ENCODE measurements at regions not wholly inside any gene's neighbourhood (a gene's known extent, or its start where the extent isn't known, plus 50 kb on each side); places are given as distances from the start of the nearest gene placed in this dataset.

DNA sequence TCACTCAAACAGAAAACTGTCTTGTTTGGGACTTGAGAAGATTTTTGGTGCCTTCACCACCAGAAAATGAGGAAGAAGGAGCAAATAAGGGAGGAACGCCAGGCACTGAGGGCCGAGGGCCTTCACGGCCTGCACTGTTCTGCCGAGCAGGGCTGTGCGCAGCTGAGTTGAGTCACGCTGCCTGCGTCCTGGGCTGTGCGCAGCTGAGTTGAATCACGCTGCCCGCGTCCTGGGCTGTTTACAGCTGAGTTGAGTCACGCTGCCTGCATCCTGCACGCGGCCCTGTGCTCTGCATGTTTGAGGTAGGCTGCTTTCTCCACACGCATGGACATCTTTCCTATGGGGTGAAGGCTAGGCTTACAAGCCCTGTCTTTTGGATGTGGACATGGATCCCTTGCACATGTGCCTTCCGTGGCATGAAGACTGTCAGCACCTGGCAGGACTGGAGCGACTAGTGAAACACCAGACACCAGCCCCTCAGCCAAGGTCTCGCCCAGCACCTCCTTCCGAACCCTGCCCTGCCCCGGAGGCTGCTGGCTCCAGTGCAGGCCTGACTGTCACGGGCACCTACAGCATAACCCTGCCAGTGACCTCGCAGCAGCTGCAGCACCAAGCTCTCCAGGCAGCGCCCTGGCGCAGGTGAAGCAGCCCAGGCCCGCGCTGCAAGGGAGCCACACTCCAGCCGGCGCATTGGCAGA, 96.7 kb downstream of the HTR5A start:
- TF ChIP-seq, protein P1, sequence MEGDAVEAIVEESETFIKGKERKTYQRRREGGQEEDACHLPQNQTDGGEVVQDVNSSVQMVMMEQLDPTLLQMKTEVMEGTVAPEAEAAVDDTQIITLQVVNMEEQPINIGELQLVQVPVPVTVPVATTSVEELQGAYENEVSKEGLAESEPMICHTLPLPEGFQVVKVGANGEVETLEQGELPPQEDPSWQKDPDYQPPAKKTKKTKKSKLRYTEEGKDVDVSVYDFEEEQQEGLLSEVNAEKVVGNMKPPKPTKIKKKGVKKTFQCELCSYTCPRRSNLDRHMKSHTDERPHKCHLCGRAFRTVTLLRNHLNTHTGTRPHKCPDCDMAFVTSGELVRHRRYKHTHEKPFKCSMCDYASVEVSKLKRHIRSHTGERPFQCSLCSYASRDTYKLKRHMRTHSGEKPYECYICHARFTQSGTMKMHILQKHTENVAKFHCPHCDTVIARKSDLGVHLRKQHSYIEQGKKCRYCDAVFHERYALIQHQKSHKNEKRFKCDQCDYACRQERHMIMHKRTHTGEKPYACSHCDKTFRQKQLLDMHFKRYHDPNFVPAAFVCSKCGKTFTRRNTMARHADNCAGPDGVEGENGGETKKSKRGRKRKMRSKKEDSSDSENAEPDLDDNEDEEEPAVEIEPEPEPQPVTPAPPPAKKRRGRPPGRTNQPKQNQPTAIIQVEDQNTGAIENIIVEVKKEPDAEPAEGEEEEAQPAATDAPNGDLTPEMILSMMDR (IDR thresholded peaks at IDR 0.05; ENCODE audit: borderline replicate concordance, extremely low read depth, low read length, poor library complexity, severe bottlenecking): no peak
- TF ChIP-seq EZH2 (IDR thresholded peaks at IDR 0.05; ENCODE audit: borderline replicate concordance, low read depth, low read length, severe bottlenecking): no peak
- no peak overlapping the region for H3K4me2 ChIP-seq (ENCODE audit: insufficient read depth, low read length)
- H3K27ac ChIP-seq (ENCODE audit: low read length): no peak overlapping the region
- ATAC-seq (ENCODE audit: insufficient read depth, low read depth) (no peak), DNase-seq (no peak)
- H3K79me2 ChIP-seq (ENCODE audit: insufficient read depth, low read length): no peaks in the 10 kb centered on the region
- no peaks in the 10 kb centered on the region for H3K4me1 ChIP-seq (ENCODE audit: insufficient read depth, low read length)
- no peaks in the 10 kb centered on the region for H4K20me1 ChIP-seq (ENCODE audit: insufficient read depth, low read length)
- no peaks in the 10 kb centered on the region for H3K27me3 ChIP-seq (ENCODE audit: insufficient read depth, low read length, poor library complexity)
- no peak overlapping the region for H3K4me3 ChIP-seq (ENCODE audit: low read depth in 1 of 2, low read length in 2 of 2)
- H2AFZ ChIP-seq (ENCODE audit: low read depth, low read length): no peak overlapping the region
- H3K36me3 ChIP-seq (ENCODE audit: insufficient read depth, low read length): no peaks in the 10 kb centered on the region
- no peaks in the 10 kb centered on the region for H3K9me3 ChIP-seq (ENCODE audit: insufficient read depth, low read length, severe bottlenecking)
- H3K9ac ChIP-seq (ENCODE audit: low read depth, low read length): no peak overlapping the region

DNA sequence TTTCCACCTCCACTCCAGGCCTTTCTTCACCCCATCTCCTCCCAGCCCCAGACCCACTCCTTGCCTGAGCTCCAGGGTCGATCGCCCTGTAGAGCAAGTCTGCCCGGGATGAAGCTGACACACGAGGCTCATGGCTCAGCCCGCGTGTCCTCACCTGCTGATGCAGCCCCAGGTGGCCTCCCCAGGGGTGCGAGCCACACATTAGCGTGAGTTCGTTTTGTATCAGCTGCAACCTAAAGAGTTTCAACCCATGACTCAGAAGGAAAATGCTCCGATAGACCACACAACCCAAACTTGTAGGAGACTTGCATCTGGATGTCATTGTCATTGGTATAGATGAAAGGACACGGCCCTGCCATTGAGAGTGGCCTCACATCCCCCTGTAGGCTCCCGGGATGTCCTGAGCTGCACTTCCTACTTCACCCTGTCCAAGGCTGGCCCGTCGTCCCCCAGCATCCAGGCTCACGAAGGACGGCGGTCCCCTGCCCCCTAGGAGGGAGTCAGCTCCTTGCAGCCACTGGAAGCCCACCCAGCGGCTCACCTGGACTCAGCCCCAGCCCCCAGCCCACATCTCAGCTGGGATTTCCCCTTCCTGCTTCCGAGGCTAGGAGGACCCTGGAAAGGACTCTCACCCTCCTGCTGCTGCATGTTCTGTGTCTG, 97.7 kb downstream of the HTR5A start:
- Histone ChIP-seq H4K20me1 (ENCODE audit: insufficient read depth, low read length) (no peaks in the 10 kb centered on the region), H3K36me3 (ENCODE audit: insufficient read depth, low read length) (no peaks in the 10 kb centered on the region), H3K9me3 (ENCODE audit: insufficient read depth, low read length, severe bottlenecking) (no peaks in the 10 kb centered on the region), H3K4me1 (ENCODE audit: insufficient read depth, low read length) (no peaks in the 10 kb centered on the region), H3K79me2 (ENCODE audit: insufficient read depth, low read length) (no peaks in the 10 kb centered on the region), H2AFZ (ENCODE audit: low read depth, low read length) (no peak overlapping the region), H3K4me3 (ENCODE audit: low read depth in 1 of 2, low read length in 2 of 2) (no peak overlapping the region), H3K4me2 (ENCODE audit: insufficient read depth, low read length) (no peak overlapping the region), H3K27me3 (ENCODE audit: insufficient read depth, low read length, poor library complexity) (no peaks in the 10 kb centered on the region), H3K27ac (ENCODE audit: low read length) (no peak overlapping the region), H3K9ac (ENCODE audit: low read depth, low read length) (no peak overlapping the region)
- TF ChIP-seq, protein P1 (IDR thresholded peaks at IDR 0.05; ENCODE audit: borderline replicate concordance, extremely low read depth, low read length, poor library complexity, severe bottlenecking): no peak
- TF ChIP-seq EZH2 (IDR thresholded peaks at IDR 0.05; ENCODE audit: borderline replicate concordance, low read depth, low read length, severe bottlenecking): no peak
- no peak for DNase-seq
- ATAC-seq (ENCODE audit: insufficient read depth, low read depth): no peak

DNA sequence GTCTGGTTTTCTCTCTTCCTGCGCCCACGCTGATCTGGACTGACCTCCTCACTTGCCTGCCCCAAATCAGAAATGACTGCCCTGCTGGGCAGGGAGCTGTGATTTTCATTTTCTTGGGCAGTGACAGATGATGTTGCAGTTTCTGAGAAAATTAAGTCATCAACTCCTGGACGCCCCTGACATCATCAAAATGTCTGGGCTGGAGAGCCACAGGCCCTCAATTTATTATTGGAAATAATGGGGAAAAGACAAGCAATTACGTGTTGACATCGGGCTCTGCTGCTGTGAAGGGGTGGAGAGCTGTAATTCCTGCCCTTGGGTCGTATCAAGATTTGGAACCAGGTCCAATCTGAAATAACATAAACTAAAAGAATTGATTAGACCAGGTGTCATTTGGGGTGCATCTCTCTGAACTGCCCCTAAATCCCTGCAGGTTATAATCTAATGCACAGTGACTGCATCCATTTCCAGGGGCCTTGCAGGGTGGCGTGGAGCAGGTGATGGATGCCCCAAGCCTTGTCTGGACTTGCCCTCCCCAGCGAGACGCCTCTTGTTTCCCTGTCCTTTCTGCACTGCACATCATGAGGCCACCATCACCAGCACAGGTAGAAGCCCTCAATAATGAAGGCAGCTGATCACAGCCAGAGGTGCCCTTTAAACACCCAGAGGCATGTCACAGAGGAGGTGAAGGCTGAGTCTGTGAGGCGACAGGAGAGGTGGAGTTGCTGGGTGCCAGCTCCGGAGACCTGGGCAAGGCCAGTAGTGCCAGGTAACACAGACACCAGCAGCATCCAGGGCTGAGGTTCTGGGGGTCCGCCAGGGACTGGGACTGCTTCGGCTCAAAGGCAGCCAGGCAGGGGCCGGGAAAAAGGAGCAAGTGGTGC, 98.7 kb downstream of the HTR5A start:
- no peaks in the 10 kb centered on the region for H3K36me3 ChIP-seq (ENCODE audit: insufficient read depth, low read length)
- H3K4me2 ChIP-seq (ENCODE audit: insufficient read depth, low read length): no peak overlapping the region
- no peaks in the 10 kb centered on the region for H3K27me3 ChIP-seq (ENCODE audit: insufficient read depth, low read length, poor library complexity)
- H4K20me1 ChIP-seq (ENCODE audit: insufficient read depth, low read length): no peaks in the 10 kb centered on the region
- no peak overlapping the region for H2AFZ ChIP-seq (ENCODE audit: low read depth, low read length)
- TF ChIP-seq, protein P1 (IDR thresholded peaks at IDR 0.05; ENCODE audit: borderline replicate concordance, extremely low read depth, low read length, poor library complexity, severe bottlenecking): no peak
- no peak for TF ChIP-seq EZH2 (IDR thresholded peaks at IDR 0.05; ENCODE audit: borderline replicate concordance, low read depth, low read length, severe bottlenecking)
- no peak for ATAC-seq (ENCODE audit: insufficient read depth, low read depth)
- no peak overlapping the region for H3K9ac ChIP-seq (ENCODE audit: low read depth, low read length)
- H3K9me3 ChIP-seq (ENCODE audit: insufficient read depth, low read length, severe bottlenecking): no peaks in the 10 kb centered on the region
- H3K79me2 ChIP-seq (ENCODE audit: insufficient read depth, low read length): no peaks in the 10 kb centered on the region
- no peak for DNase-seq
- no peak overlapping the region for H3K4me3 ChIP-seq (ENCODE audit: low read depth in 1 of 2, low read length in 2 of 2)
- H3K27ac ChIP-seq (ENCODE audit: low read length): no peak overlapping the region
- no peaks in the 10 kb centered on the region for H3K4me1 ChIP-seq (ENCODE audit: insufficient read depth, low read length)
